Gastroesophageal sphincter (tissue), 4 donors: ENCODE measurements at regions not wholly inside any gene's neighbourhood (a gene's known extent, or its start where the extent isn't known, plus 50 kb on each side); places are given as distances from the start of the nearest gene placed in this dataset.
A peak's percentile ranks its signal among the peaks of the same experiment; 100 is the strongest.
"Not testable (repeated sequence)": the region's sequence is repeated elsewhere in the genome, so short reads cannot be mapped to it uniquely, and the experiment has no call there.

Experiments used
- ATAC-seq: fragments of 150-250 bp; one replicate; pipeline ENCODE4 v1.9.1; 2016; ENCODE audit warnings: mild to moderate bottlenecking, moderate library complexity
- H3K27ac ChIP-seq, 4 donors: fragments of 200-600 bp; sonication (generic) in 3 of 4; 1 replicate in 3 of 4; 2 replicates in 1 of 4; pipeline ENCODE4 v1.5.1; 2016 to 2019
- H3K27me3 ChIP-seq: fragments of 200-600 bp; sonication (generic); one replicate; pipeline ENCODE4 v1.5.1; 2019
- H3K36me3 ChIP-seq, 2 donors: fragments of 200-600 bp; sonication (generic); one replicate each; pipeline ENCODE4 v1.5.1; 2019; ENCODE audit warnings: control low read depth in 1 of 2
- H3K4me1 ChIP-seq, 3 donors: fragments of 200-600 bp; sonication (generic); 1 replicate in 2 of 3; 2 replicates in 1 of 3; pipeline ENCODE4 v1.5.1; 2016 to 2019; ENCODE audit warnings: control low read depth in 2 of 3
- H3K4me3 ChIP-seq, 2 donors: fragments of 200-600 bp; sonication (generic); one replicate each; pipeline ENCODE4 v1.5.1; 2019; ENCODE audit warnings: mild to moderate bottlenecking in 1 of 2, moderate library complexity in 1 of 2
- H3K9me3 ChIP-seq, 3 donors: fragments of 200-600 bp; sonication (generic); one replicate each; pipeline ENCODE4 v1.5.1; 2017 to 2019; ENCODE audit warnings: control low read depth in 2 of 3
- EP300 ChIP-seq: sonication (generic); formaldehyde crosslinking; IDR thresholded peaks from one replicate; pipeline ENCODE4 v1.6.1; 2017; ENCODE audit warnings: antibody characterized with exemption, mild to moderate bottlenecking
- POLR2A ChIP-seq, 2 donors: fragments of 450-650 bp; IDR thresholded peaks; one replicate each; pipeline ENCODE4 v1.6.1; 2017; ENCODE audit warnings: antibody characterized with exemption in 2 of 2, mild to moderate bottlenecking in 2 of 2, moderate library complexity in 1 of 2
- POLR2AphosphoS5 ChIP-seq: sonication (generic); formaldehyde crosslinking; IDR thresholded peaks from one replicate; pipeline ENCODE4 v1.6.1; 2017; ENCODE audit warnings: antibody characterized with exemption
- WGBS, 2 donors: methylation state at CpG; one replicate each; pipeline ENCODE4 v1.1.5; 2018; ENCODE audit warnings: low coverage in 1 of 2; 5-methylcytosine and 5-hydroxymethylcytosine counted together
- TF ChIP-seq, protein P1 (sequence below), 4 experiments: fragments of 200-600 bp in 2 of 4; fragments of 450-650 bp in 2 of 4; sonication (generic) in 1 of 4; IDR thresholded peaks; one replicate each; pipeline ENCODE4 v1.5.1; 2017 to 2019; ENCODE audit warnings: antibody characterized with exemption in 4 of 4, mild to moderate bottlenecking in 2 of 4, moderate library complexity in 2 of 4

DNA sequence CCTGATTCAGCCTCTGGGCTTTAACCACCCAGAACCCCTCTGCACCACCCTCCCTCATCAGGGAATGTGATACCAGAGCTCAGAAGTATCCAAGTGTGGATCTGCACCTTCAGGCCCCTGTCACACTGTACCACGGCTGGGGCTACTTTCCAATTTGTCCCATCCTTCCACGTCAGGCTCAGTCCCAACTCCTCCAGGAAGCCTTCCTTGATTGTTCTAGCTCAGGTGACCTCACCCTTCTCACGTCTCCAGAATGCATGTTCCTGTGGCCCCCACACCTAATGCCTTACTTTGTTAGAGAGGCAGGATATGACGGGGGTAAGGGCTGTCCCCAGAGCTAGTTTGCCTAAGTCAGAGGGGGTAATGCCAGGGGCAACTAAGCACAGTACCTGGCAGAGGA is 134.3 kb downstream of the TFCP2L1 start:
- WGBS, 2 donors = 71 to 88% methylated on average over 1 to 3 of the region's 4 CpGs
- no peaks in the 10 kb centered on the region for H3K27me3 ChIP-seq
- H3K27ac ChIP-seq = no peak overlapping the region
- H3K4me1 ChIP-seq = no peaks in the 10 kb centered on the region
- no peak for TF ChIP-seq POLR2A (IDR thresholded peaks at IDR 0.05)
- no peak overlapping the region for H3K4me3 ChIP-seq
- ATAC-seq = no peak
- H3K36me3 ChIP-seq = no peaks in the 10 kb centered on the region
- H3K9me3 ChIP-seq = peaks cover 0 to 2% (median 0%) of the 10 kb centered on the region in 3 donors

- 88 to 93% methylated on average over 3 to 13 of the region's 14 CpGs for WGBS, 2 donors
- peaks cover 0 to 6% (median 0%) of the 10 kb centered on the region in 3 donors for H3K9me3 ChIP-seq
- H3K4me1 ChIP-seq = no peaks in the 10 kb centered on the region
- H3K27me3 ChIP-seq = no peaks in the 10 kb centered on the region
- H3K4me3 ChIP-seq = no peak overlapping the region
- no peak overlapping the region for H3K27ac ChIP-seq
- ATAC-seq = no peak
- TF ChIP-seq POLR2A (IDR thresholded peaks at IDR 0.05) = no peak
- TF ChIP-seq, protein P1, sequence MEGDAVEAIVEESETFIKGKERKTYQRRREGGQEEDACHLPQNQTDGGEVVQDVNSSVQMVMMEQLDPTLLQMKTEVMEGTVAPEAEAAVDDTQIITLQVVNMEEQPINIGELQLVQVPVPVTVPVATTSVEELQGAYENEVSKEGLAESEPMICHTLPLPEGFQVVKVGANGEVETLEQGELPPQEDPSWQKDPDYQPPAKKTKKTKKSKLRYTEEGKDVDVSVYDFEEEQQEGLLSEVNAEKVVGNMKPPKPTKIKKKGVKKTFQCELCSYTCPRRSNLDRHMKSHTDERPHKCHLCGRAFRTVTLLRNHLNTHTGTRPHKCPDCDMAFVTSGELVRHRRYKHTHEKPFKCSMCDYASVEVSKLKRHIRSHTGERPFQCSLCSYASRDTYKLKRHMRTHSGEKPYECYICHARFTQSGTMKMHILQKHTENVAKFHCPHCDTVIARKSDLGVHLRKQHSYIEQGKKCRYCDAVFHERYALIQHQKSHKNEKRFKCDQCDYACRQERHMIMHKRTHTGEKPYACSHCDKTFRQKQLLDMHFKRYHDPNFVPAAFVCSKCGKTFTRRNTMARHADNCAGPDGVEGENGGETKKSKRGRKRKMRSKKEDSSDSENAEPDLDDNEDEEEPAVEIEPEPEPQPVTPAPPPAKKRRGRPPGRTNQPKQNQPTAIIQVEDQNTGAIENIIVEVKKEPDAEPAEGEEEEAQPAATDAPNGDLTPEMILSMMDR (IDR thresholded peaks at IDR 0.05) = no peak
- TF ChIP-seq POLR2AphosphoS5 = no peak
- no peak for TF ChIP-seq EP300
- H3K36me3 ChIP-seq = no peaks in the 10 kb centered on the region
Measured at GRCh38 chr2:121151311-121152109, 133.5 kb downstream of the TFCP2L1 start.

GRCh38 chr2:121152861-121153260 is 132.1 kb downstream of the TFCP2L1 start:
- 100% methylated on average over 1 of the region's 7 CpGs; no CpG with 5 or more reads in 1 of the 2 donors for WGBS, 2 donors
- ATAC-seq = no peak
- Histone ChIP-seq H3K4me1 (no peaks in the 10 kb centered on the region), H3K27ac (no peak overlapping the region), H3K27me3 (no peaks in the 10 kb centered on the region), H3K9me3 (peaks cover 0 to 19% (median 0%) of the 10 kb centered on the region in 3 donors), H3K4me3 (no peak overlapping the region), H3K36me3 (no peaks in the 10 kb centered on the region)
- TF ChIP-seq POLR2A (IDR thresholded peaks at IDR 0.05) (no peak), EP300 (no peak), POLR2AphosphoS5 (no peak)
- TF ChIP-seq, protein P1 (IDR thresholded peaks at IDR 0.05) = no peak

- H3K4me1 ChIP-seq = no peaks in the 10 kb centered on the region
- H3K4me3 ChIP-seq = no peak overlapping the region
- TF ChIP-seq EP300 (no peak), POLR2A (IDR thresholded peaks at IDR 0.05) (no peak), POLR2AphosphoS5 (no peak)
- TF ChIP-seq, protein P1 (IDR thresholded peaks at IDR 0.05) = no peak
- no peak overlapping the region for H3K27ac ChIP-seq
- no peaks in the 10 kb centered on the region for H3K27me3 ChIP-seq
- no peaks in the 10 kb centered on the region for H3K36me3 ChIP-seq
- H3K9me3 ChIP-seq = peaks cover 0 to 26% (median 0%) of the 10 kb centered on the region in 3 donors
- WGBS, 2 donors = 71 to 79% methylated on average over 1 to 6 of the region's 6 CpGs
- ATAC-seq = no peak
Measured at GRCh38 chr2:121153516-121153915, 131.5 kb downstream of the TFCP2L1 start.

GRCh38 chr2:121155502-121156056 is 129.4 kb downstream of the TFCP2L1 start:
- H3K4me1 ChIP-seq = no peaks in the 10 kb centered on the region
- TF ChIP-seq, protein P1 (IDR thresholded peaks at IDR 0.05) = no peak
- no peak for TF ChIP-seq POLR2A (IDR thresholded peaks at IDR 0.05)
- TF ChIP-seq EP300 = no peak
- no peak for TF ChIP-seq POLR2AphosphoS5
- no peak overlapping the region for H3K27ac ChIP-seq

GRCh38 chr2:121157481-121157880 is 127.5 kb downstream of the TFCP2L1 start:
- not testable (repeated sequence) for H3K36me3 ChIP-seq, H3K27me3 ChIP-seq, ATAC-seq, H3K4me3 ChIP-seq, H3K4me1 ChIP-seq, H3K27ac ChIP-seq
- WGBS, 2 donors = 86 to 100% methylated on average over 1 of the region's 1 CpG
- H3K9me3 ChIP-seq = peaks cover 0 to 38% (median 0%) of the 10 kb centered on the region in 3 donors

More at GRCh38 chr2:121155502-121156056, 129.4 kb downstream of the TFCP2L1 start:
- 71% methylated on average over 5 of the region's 11 CpGs; no CpG with 5 or more reads in 1 of the 2 donors for WGBS, 2 donors
- Histone ChIP-seq H3K4me3 (no peak overlapping the region), H3K36me3 (no peaks in the 10 kb centered on the region), H3K27me3 (no peaks in the 10 kb centered on the region), H3K9me3 (peaks cover 0 to 35% (median 0%) of the 10 kb centered on the region in 3 donors)
- peak; percentile 25 for ATAC-seq
